GM12875 (cell line): ENCODE measurements at regions not wholly inside any gene's neighbourhood (a gene's known extent, or its start where the extent isn't known, plus 50 kb on each side); places are given as distances from the start of the nearest gene placed in this dataset.

Source experiments
- H3K4me3 ChIP-seq: one replicate; pipeline ENCODE4 v1.5.1; 2011; ENCODE audit warnings: low read depth, low read length, control low read depth
- CTCF ChIP-seq: IDR thresholded peaks from 2 replicates; pipeline ENCODE4 v1.5.1; 2011; ENCODE audit warnings: low read depth, mild to moderate bottlenecking, control low read depth, inconsistent platforms, low read length, moderate library complexity, borderline replicate concordance; ENCODE audit not compliant: insufficient read depth

GRCh38 chr15:87155771-87156170, 1076.1 kb downstream of the AGBL1 start:
- no peak for TF ChIP-seq CTCF
- no peak overlapping the region for H3K4me3 ChIP-seq

- TF ChIP-seq CTCF, result no peak
Measured at GRCh38 chr15:87154761-87155160, 1075.1 kb downstream of the AGBL1 start.

DNA sequence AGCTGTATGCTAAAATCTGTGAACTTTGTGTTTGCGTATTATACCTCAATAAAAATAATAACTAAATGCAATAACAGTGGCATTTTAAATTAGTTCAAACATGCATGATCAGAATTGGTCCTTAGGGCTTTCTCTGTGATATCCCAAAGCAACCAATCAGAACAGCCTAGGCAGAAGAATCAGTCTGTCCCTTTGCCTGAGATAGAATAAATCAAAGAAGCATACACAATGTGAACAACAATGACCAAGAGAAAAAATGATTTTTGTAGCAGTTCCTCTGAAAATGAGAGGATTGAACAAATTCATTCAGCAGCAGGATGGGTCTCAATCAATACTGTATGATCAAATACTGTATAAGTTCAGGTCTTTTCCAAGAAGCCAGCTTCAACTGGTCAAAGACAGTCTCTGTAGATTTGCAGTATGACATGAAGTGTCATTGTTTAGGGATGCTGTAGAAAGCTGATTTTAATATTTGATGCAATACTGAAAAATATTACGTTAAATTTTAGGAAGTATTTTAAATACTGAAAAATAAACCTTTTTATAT, 1071.6 kb downstream of the AGBL1 start:
- no peak for TF ChIP-seq CTCF
- H3K4me3 ChIP-seq, result no peak overlapping the region

More at GRCh38 chr15:87154761-87155160, 1075.1 kb downstream of the AGBL1 start:
- no peak overlapping the region for H3K4me3 ChIP-seq

- TF ChIP-seq CTCF, result no peak
- no peak overlapping the region for H3K4me3 ChIP-seq
Measured at GRCh38 chr15:87145696-87146095, 1066.0 kb downstream of the AGBL1 start.

- TF ChIP-seq CTCF, result no peak
- H3K4me3 ChIP-seq, result no peak overlapping the region
Measured at GRCh38 chr15:87144775-87145174, 1065.1 kb downstream of the AGBL1 start.

GRCh38 chr15:87142096-87142495, 1062.4 kb downstream of the AGBL1 start:
- no peak for TF ChIP-seq CTCF
- no peak overlapping the region for H3K4me3 ChIP-seq

DNA sequence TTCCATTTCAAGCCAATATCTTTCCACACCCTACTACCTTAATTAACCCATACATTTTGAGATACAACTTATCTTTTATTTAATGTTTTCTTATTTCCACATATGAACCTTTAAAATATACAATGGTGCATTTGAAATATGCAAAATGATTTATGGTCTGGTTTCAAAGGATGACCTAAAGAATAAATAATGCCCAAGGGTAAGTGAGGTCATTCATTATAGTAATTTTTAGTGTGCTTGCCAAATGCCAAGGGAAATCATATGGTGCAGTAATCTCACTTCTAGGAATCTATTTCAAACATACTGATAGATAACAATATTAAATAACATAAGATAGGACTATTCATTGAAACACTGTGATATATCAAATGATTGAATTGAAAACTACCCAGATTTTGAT, 1055.4 kb downstream of the AGBL1 start:
- TF ChIP-seq CTCF, result no peak
- no peak overlapping the region for H3K4me3 ChIP-seq
